ENCODE measurements at regions not wholly inside any gene's neighbourhood (a gene's known extent, or its start where the extent isn't known, plus 50 kb on each side); places are given as distances from the start of the nearest gene placed in this dataset.

DNA sequence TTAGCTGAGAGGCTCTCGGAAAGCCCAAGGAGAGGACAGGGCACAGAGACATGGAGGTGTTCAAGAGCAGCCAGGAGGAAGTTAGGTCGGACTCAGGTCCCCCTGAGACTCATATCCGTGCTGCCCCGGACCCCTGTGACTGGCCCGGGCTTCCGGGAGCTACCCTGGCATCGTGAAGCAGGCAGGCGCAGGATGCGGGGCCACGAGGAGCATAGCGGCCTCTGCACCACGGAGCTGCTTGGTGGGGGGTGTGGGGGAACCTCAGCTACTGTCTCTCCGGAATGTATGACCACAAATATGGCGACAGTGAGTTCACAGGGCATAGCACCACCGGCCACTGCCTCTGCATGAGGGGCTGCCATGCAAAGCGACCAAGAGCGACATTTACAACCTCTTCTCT, 112.2 kb upstream of the GUCA2B start:
- H3K4me1 ChIP-seq, result peaks cover 4 to 6% (median 5%) of the 10 kb centered on the region in 4 donors
- H3K27ac ChIP-seq (replicated peaks in 1 of 4), result no peak overlapping the region
- no peaks in the 10 kb centered on the region for H3K9me3 ChIP-seq
- WGBS, result 100% methylated on average over 3 of the region's 17 CpGs
- TF ChIP-seq EP300 (IDR thresholded peaks at IDR 0.05) (no peak), POLR2AphosphoS5 (IDR thresholded peaks at IDR 0.05) (no peak), POLR2A (IDR thresholded peaks at IDR 0.05; ENCODE audit: low read depth) (no peak)
- TF ChIP-seq, protein P1, sequence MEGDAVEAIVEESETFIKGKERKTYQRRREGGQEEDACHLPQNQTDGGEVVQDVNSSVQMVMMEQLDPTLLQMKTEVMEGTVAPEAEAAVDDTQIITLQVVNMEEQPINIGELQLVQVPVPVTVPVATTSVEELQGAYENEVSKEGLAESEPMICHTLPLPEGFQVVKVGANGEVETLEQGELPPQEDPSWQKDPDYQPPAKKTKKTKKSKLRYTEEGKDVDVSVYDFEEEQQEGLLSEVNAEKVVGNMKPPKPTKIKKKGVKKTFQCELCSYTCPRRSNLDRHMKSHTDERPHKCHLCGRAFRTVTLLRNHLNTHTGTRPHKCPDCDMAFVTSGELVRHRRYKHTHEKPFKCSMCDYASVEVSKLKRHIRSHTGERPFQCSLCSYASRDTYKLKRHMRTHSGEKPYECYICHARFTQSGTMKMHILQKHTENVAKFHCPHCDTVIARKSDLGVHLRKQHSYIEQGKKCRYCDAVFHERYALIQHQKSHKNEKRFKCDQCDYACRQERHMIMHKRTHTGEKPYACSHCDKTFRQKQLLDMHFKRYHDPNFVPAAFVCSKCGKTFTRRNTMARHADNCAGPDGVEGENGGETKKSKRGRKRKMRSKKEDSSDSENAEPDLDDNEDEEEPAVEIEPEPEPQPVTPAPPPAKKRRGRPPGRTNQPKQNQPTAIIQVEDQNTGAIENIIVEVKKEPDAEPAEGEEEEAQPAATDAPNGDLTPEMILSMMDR (IDR thresholded peaks at IDR 0.05), result no peak
- H3K36me3 ChIP-seq, result no peaks in the 10 kb centered on the region
- no peak overlapping the region for H3K4me3 ChIP-seq
- no peaks in the 10 kb centered on the region for H3K27me3 ChIP-seq
- DNase-seq (ENCODE audit: extremely low spot score), result no peak
- intact Hi-C loops (cut with DNase I), result no loop called here

DNA sequence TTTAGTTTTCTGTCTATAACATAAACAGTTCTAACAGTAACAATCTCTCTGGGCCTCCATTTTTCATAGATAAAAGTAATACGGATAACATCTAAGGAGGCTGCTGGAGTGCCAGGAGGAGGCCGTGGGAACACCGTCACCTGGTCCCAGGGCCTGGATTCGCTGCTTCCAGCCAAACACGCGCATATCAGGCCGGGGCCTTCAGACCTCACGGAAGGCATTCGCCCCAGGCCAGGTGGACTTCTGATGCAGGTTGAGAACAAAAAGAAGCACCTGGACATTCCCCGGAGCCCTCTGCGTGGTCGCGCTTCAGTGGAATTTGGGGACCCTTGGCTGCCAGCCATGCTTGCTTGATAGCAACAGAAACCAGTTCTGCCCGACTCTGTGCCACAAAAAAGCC, 113.1 kb upstream of the GUCA2B start:
- no peaks in the 10 kb centered on the region for H3K9me3 ChIP-seq
- H3K27me3 ChIP-seq, result no peaks in the 10 kb centered on the region
- no peak for DNase-seq (ENCODE audit: extremely low spot score)
- WGBS, result 94% methylated on average over 14 of the region's 14 CpGs
- intact Hi-C loops (cut with DNase I), result no loop called here
- no peak for TF ChIP-seq POLR2AphosphoS5 (IDR thresholded peaks at IDR 0.05)
- TF ChIP-seq POLR2A (IDR thresholded peaks at IDR 0.05; ENCODE audit: low read depth), result no peak
- no peak for TF ChIP-seq EP300 (IDR thresholded peaks at IDR 0.05)
- TF ChIP-seq, protein P1 (IDR thresholded peaks at IDR 0.05), result no peak
- peaks cover 4 to 6% (median 5%) of the 10 kb centered on the region in 4 donors for H3K4me1 ChIP-seq
- no peak overlapping the region for H3K4me3 ChIP-seq
- no peaks in the 10 kb centered on the region for H3K36me3 ChIP-seq
- no peak overlapping the region for H3K27ac ChIP-seq (replicated peaks in 1 of 4)

DNA sequence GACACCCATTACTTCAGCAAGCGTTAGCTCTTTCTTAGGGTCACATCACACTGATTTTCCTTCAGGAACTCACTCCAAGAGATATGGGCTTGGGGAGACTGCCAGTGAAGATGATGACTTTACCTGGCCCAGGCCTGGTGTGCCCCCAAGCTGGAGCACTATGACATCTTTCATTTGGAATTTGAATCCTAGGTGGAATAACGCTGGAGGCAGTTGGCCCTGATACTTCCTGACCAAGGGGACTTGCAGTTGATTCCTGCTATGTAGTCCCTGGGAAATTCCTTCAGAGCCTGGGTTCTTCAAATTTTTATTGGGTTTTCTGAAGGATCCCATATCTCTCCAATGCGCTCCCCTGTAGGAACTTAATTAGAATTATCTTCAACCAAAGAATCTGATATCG, 114.9 kb upstream of the GUCA2B start:
- no peaks in the 10 kb centered on the region for H3K9me3 ChIP-seq
- TF ChIP-seq POLR2A (IDR thresholded peaks at IDR 0.05; ENCODE audit: low read depth), result no peak
- TF ChIP-seq, protein P1 (IDR thresholded peaks at IDR 0.05), result no peak
- no peak for DNase-seq (ENCODE audit: extremely low spot score)
- intact Hi-C loops (cut with DNase I), result loop anchor here (10.0 kb wide), 2 partner anchors 123 to 297 kb away; partner anchors contain the start of genes FOXJ3 and HIVEP3
- no peaks in the 10 kb centered on the region for H3K36me3 ChIP-seq
- H3K27me3 ChIP-seq, result no peaks in the 10 kb centered on the region
- peaks cover 13 to 16% (median 16%) of the 10 kb centered on the region in 4 donors for H3K4me1 ChIP-seq
- H3K4me3 ChIP-seq, result no peak overlapping the region
- 84% methylated on average over 4 of the region's 4 CpGs for WGBS
- no peak overlapping the region for H3K27ac ChIP-seq (replicated peaks in 1 of 4)

DNA sequence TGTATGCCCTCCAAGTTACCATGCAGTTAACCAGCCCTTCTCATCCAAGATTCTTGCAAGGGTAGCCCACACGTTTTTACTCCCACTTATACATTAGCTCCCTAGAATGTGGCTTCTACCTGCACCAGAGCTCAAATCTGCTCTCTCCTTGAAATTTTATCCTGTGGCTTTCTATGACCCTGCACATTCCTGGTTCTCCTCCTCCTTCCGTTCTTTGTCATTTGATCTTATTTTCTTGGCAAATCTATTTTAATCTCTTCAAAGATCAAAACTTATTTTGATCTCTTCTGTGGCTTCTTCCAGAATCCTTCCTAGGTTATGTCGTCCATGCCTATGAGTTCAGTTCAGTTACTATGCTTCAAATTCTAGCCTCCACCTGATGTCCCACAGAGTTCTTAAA, 115.6 kb upstream of the GUCA2B start:
- 60% methylated on average over 3 of the region's 3 CpGs for WGBS
- Histone ChIP-seq H3K36me3 (no peaks in the 10 kb centered on the region), H3K4me1 (peaks cover 13 to 16% (median 16%) of the 10 kb centered on the region in 4 donors), H3K27ac (replicated peaks in 1 of 4) (no peak overlapping the region), H3K4me3 (no peak overlapping the region), H3K9me3 (no peaks in the 10 kb centered on the region), H3K27me3 (no peaks in the 10 kb centered on the region)
- no peak for DNase-seq (ENCODE audit: extremely low spot score)
- TF ChIP-seq, protein P1 (IDR thresholded peaks at IDR 0.05), result no peak
- TF ChIP-seq POLR2A (IDR thresholded peaks at IDR 0.05; ENCODE audit: low read depth) (no peak), EP300 (IDR thresholded peaks at IDR 0.05) (no peak), POLR2AphosphoS5 (IDR thresholded peaks at IDR 0.05) (no peak)
- intact Hi-C loops (cut with DNase I), result loop anchor here (10.0 kb wide), 2 partner anchors 123 to 297 kb away; partner anchors contain the start of genes FOXJ3 and HIVEP3

DNA sequence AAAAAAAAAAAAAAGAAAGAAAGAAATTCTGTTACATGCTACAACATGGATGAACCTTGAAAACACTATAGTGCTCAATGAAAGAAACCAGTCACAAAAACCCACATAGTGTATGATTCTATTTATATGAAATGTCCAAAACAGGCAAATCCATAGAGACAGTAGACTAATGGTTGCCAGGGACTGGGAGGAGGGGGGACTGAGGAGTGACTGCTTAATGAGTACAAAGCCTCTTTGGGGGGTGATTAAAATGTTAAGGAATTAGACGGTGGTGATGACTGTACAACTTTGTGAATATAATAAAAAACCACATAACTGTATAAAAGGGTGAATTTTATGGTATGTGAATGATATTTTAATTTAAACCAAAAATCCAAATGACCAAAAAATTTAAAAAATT, 116.0 kb upstream of the GUCA2B start:
- no peak overlapping the region for H3K4me3 ChIP-seq
- H3K36me3 ChIP-seq, result no peaks in the 10 kb centered on the region
- H3K4me1 ChIP-seq, result peaks cover 13 to 16% (median 16%) of the 10 kb centered on the region in 4 donors
- no peak for TF ChIP-seq POLR2AphosphoS5 (IDR thresholded peaks at IDR 0.05)
- no peak for TF ChIP-seq POLR2A (IDR thresholded peaks at IDR 0.05; ENCODE audit: low read depth)
- TF ChIP-seq, protein P1 (IDR thresholded peaks at IDR 0.05), result no peak
- TF ChIP-seq EP300 (IDR thresholded peaks at IDR 0.05), result no peak
- DNase-seq (ENCODE audit: extremely low spot score), result no peak
- no peaks in the 10 kb centered on the region for H3K27me3 ChIP-seq
- no peak overlapping the region for H3K27ac ChIP-seq (replicated peaks in 1 of 4)
- WGBS, result 54% methylated on average over 1 of the region's 1 CpG
- H3K9me3 ChIP-seq, result no peaks in the 10 kb centered on the region
- intact Hi-C loops (cut with DNase I), result loop anchor here (10.0 kb wide), 2 partner anchors 122 to 298 kb away; partner anchors contain the start of genes FOXJ3 and HIVEP3

Data from esophagus muscularis mucosa (tissue), 4 donors.